GM21367 (cell line): ENCODE measurements at regions not wholly inside any gene's neighbourhood (a gene's known extent, or its start where the extent isn't known, plus 50 kb on each side); places are given as distances from the start of the nearest gene placed in this dataset.

Experiments used
- ATAC-seq: cut with Tn5 transposase; IDR thresholded peaks from one replicate; pipeline ENCODE4 v1.9.1; 2021; ENCODE audit not compliant: unreplicated experiment

- no peak for ATAC-seq
Observed at GRCh38 chr13:67867206-67867605, 637.1 kb upstream of the PCDH9 start.

- ATAC-seq = no peak
Observed at GRCh38 chr13:67860315-67860714, 630.2 kb upstream of the PCDH9 start.

- no peak for ATAC-seq
Observed at GRCh38 chr13:67859904-67860303, 629.8 kb upstream of the PCDH9 start.

- no peak for ATAC-seq
Observed at GRCh38 chr13:67857581-67858310, 627.6 kb upstream of the PCDH9 start.

GRCh38 chr13:67856955-67857354, 626.8 kb upstream of the PCDH9 start:
- no peak for ATAC-seq

- ATAC-seq = no peak
Observed at GRCh38 chr13:67855741-67856238, 625.7 kb upstream of the PCDH9 start.

- no peak for ATAC-seq
Observed at GRCh38 chr13:67854990-67855389, 624.9 kb upstream of the PCDH9 start.

- no peak for ATAC-seq
Observed at GRCh38 chr13:67844574-67844973, 614.4 kb upstream of the PCDH9 start.

- no peak for ATAC-seq
Observed at GRCh38 chr13:67841071-67841470, 610.9 kb upstream of the PCDH9 start.

- no peak for ATAC-seq
Observed at GRCh38 chr13:67833564-67833963, 603.4 kb upstream of the PCDH9 start.

- no peak for ATAC-seq
Observed at GRCh38 chr13:67829641-67830040, 599.5 kb upstream of the PCDH9 start.

- no peak for ATAC-seq
Observed at GRCh38 chr13:67827992-67828391, 597.9 kb upstream of the PCDH9 start.

GRCh38 chr13:67821606-67822005, 591.5 kb upstream of the PCDH9 start:
- ATAC-seq = no peak

- ATAC-seq = no peak
Observed at GRCh38 chr13:67806796-67807195, 576.7 kb upstream of the PCDH9 start.

- ATAC-seq = no peak
Observed at GRCh38 chr13:67803118-67803517, 573.0 kb upstream of the PCDH9 start.

- ATAC-seq = no peak
Observed at GRCh38 chr13:67792151-67792676, 562.1 kb upstream of the PCDH9 start.

- no peak for ATAC-seq
Observed at GRCh38 chr13:67791047-67791446, 560.9 kb upstream of the PCDH9 start.

- ATAC-seq = no peak
Observed at GRCh38 chr13:67776151-67776550, 546.0 kb upstream of the PCDH9 start.

GRCh38 chr13:67775359-67775758, 545.2 kb upstream of the PCDH9 start:
- ATAC-seq = no peak

- ATAC-seq = no peak
Observed at GRCh38 chr13:67772807-67773453, 542.8 kb upstream of the PCDH9 start.

- no peak for ATAC-seq
Observed at GRCh38 chr13:67771106-67771505, 541.0 kb upstream of the PCDH9 start.

- ATAC-seq = no peak
Observed at GRCh38 chr13:67769987-67770341, 539.8 kb upstream of the PCDH9 start.
